ENCODE measurements at regions not wholly inside any gene's neighbourhood (a gene's known extent, or its start where the extent isn't known, plus 50 kb on each side); places are given as distances from the start of the nearest gene placed in this dataset.
"Not testable (repeated sequence)": the region's sequence is repeated elsewhere in the genome, so short reads cannot be mapped to it uniquely, and the experiment has no call there.

DNA sequence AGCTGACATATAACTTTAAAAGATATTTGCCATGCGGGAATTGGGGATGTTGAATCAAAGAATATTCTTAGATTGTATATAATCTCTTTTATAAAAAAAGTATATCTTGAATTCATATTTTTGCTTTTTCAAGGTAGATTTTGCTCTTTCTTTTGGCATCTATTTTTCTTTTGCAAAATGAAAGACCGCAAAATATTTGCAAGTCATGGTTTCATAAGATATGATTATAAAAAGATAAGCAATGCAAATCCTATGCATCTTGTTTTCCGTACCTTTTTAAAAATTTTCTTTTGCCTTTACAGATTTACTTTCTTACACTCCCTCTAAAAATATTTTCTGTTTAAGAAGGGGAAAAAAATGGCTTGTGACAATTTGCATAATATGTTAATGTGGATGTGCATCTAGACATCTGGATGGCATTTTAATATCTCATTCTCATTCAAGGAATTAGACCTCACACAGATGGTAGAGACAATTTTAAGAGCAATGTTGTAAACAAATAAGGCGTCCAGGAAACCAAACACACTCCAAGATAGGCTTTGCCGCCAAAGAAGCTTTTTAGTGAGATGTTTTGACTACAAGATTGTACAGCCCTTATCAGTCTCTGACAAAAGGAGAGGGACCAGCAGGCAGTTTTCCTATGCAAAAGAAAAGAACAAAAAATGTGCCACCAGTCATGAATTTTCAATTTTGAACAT lies 371.1 kb downstream of the CHL1 start:
- CTCF ChIA-PET, result no interaction called here
- H3K9me3 Mint-ChIP-seq, result peaks cover 71% of the 10 kb centered on the region
- no peak for TF ChIP-seq ZNF138 (CRISPR knock-in tag; conservative IDR thresholded peaks at IDR 0.05)
- no peak for TF ChIP-seq IRF2 (CRISPR knock-in tag; IDR thresholded peaks at IDR 0.05; ENCODE audit: borderline replicate concordance, low read depth)
- TF ChIP-seq GRHL2 (CRISPR knock-in tag; IDR thresholded peaks at IDR 0.05; ENCODE audit: insufficient replicate concordance, severe bottlenecking), result no peak
- TF ChIP-seq, protein P1, sequence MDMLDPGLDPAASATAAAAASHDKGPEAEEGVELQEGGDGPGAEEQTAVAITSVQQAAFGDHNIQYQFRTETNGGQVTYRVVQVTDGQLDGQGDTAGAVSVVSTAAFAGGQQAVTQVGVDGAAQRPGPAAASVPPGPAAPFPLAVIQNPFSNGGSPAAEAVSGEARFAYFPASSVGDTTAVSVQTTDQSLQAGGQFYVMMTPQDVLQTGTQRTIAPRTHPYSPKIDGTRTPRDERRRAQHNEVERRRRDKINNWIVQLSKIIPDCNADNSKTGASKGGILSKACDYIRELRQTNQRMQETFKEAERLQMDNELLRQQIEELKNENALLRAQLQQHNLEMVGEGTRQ (CRISPR knock-in tag; IDR thresholded peaks at IDR 0.05), result no peak
- TF ChIP-seq, protein P2, sequence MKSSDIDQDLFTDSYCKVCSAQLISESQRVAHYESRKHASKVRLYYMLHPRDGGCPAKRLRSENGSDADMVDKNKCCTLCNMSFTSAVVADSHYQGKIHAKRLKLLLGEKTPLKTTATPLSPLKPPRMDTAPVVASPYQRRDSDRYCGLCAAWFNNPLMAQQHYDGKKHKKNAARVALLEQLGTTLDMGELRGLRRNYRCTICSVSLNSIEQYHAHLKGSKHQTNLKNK (CRISPR knock-in tag; IDR thresholded peaks at IDR 0.05), result no peak
- TF ChIP-seq FOXP1 (CRISPR knock-in tag; IDR thresholded peaks at IDR 0.05; ENCODE audit: borderline replicate concordance), result no peak
- no peak for TF ChIP-seq HMGA2 (CRISPR knock-in tag; IDR thresholded peaks at IDR 0.05)
- TF ChIP-seq, protein P3, sequence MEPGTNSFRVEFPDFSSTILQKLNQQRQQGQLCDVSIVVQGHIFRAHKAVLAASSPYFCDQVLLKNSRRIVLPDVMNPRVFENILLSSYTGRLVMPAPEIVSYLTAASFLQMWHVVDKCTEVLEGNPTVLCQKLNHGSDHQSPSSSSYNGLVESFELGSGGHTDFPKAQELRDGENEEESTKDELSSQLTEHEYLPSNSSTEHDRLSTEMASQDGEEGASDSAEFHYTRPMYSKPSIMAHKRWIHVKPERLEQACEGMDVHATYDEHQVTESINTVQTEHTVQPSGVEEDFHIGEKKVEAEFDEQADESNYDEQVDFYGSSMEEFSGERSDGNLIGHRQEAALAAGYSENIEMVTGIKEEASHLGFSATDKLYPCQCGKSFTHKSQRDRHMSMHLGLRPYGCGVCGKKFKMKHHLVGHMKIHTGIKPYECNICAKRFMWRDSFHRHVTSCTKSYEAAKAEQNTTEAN (CRISPR knock-in tag; IDR thresholded peaks at IDR 0.05), result no peak
- no peak for TF ChIP-seq MYBL2 (CRISPR knock-in tag; IDR thresholded peaks at IDR 0.05)
- TF ChIP-seq PRRX2 (CRISPR knock-in tag; IDR thresholded peaks at IDR 0.05), result no peak
- POLR2A ChIA-PET, result no interaction called here
- DNase-seq (ENCODE audit: low spot score), result no peak
- H3K27ac Mint-ChIP-seq, result no peak overlapping the region
- no peak overlapping the region for H3K4me3 Mint-ChIP-seq
- no peaks in the 10 kb centered on the region for H3K4me1 Mint-ChIP-seq
- ATAC-seq, result no peak
- no peaks in the 10 kb centered on the region; the same call in 1 of the 2 replicates for H3K27me3 Mint-ChIP-seq (ENCODE audit: low read depth)
- H3K36me3 Mint-ChIP-seq, result peaks cover 59% of the 10 kb centered on the region

DNA sequence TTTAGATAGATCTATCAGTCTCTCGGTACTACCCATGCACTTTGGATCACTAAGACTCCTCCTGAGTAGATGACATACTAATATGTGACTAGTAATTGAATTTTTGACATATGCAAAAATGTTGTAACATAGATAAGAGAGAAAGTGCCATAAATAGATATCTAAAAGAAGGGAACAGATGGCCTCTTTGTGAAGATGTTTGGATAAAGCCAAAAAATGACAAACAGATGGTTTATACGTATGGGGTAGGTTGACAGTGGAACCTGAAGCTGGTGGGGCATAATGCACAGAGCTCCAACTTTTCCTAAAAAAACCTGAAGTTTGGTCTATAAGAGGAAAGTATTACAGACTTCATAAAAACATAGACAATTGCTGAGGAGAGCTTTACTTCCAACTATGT lies 383.0 kb downstream of the CHL1 start:
- H3K27me3 Mint-ChIP-seq (ENCODE audit: low read depth); ATAC-seq; CTCF ChIA-PET; H3K4me1 Mint-ChIP-seq; H3K27ac Mint-ChIP-seq; H3K4me3 Mint-ChIP-seq; DNase-seq (ENCODE audit: low spot score); POLR2A ChIA-PET: not testable (repeated sequence)
- Mint-ChIP-seq H3K9me3 (peaks cover 57% of the 10 kb centered on the region), H3K36me3 (peaks cover 45% of the 10 kb centered on the region)

DNA sequence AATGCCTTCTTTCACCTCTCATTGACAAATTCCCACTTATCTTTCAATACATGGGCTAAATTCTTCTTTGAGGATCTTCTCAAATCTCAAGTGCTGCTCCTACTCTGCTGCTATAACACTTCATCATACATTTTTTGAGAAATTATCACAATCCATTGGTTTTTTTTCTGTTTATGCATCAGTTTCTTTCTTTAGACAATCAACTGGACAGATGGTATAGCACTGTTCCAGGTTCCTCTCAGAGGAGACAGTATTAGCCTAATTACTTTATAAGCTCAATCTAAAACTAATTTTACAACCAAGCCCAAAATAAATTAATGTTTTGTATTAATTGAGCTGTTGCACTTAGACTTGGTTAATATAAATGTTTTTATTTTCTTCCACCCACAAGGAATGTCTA lies 392.5 kb downstream of the CHL1 start:
- H3K4me1 Mint-ChIP-seq; H3K27ac Mint-ChIP-seq; POLR2A ChIA-PET; H3K4me3 Mint-ChIP-seq; ATAC-seq; DNase-seq (ENCODE audit: low spot score); CTCF ChIA-PET; H3K27me3 Mint-ChIP-seq (ENCODE audit: low read depth): not testable (repeated sequence)
- Mint-ChIP-seq H3K36me3 (peaks cover 18% of the 10 kb centered on the region), H3K9me3 (peaks cover 37% of the 10 kb centered on the region)

DNA sequence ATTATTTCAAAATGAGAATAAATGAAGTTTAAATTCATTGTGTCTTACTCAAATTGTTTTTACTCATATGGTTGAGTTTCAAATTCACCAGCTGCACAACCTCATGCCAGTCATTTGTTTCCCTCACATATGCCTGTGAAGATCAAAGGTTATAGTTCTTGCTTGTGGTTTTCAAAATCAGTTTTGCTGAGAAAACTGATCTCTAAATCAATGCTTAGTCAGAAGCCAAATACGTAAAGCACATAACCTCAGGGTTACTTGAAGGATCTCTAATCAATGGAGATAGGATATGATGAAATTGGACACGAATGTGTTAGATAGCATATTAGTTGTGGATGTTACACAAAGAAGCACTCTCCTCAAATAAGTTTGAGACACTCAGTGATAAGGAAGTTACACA lies 400.7 kb downstream of the CHL1 start:
- ATAC-seq; DNase-seq (ENCODE audit: low spot score); H3K4me3 Mint-ChIP-seq; CTCF ChIA-PET; POLR2A ChIA-PET; H3K4me1 Mint-ChIP-seq; H3K27ac Mint-ChIP-seq; H3K27me3 Mint-ChIP-seq (ENCODE audit: low read depth): not testable (repeated sequence)
- peaks cover 59% of the 10 kb centered on the region for H3K9me3 Mint-ChIP-seq
- H3K36me3 Mint-ChIP-seq, result peaks cover 24% of the 10 kb centered on the region

DNA sequence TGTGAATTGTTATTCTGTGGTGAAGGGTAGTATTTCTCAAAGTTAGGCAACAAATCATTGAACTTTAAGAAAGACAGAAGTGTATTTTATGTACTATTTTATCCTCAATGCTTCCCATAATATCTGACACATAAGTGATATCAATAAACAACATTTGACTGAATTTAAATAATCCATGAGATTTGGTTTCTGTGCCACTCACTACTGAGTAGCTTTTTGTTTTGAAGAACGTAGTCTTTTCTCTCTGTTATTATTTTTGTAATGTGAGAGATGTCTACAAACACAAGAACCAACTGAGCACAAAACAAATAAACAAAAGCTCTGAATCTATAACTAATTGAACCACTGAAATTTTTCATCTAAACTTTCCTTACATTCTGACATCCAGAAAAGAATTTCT lies 401.2 kb downstream of the CHL1 start:
- DNase-seq (ENCODE audit: low spot score); H3K27ac Mint-ChIP-seq; ATAC-seq; POLR2A ChIA-PET; H3K4me1 Mint-ChIP-seq; H3K4me3 Mint-ChIP-seq; H3K27me3 Mint-ChIP-seq (ENCODE audit: low read depth); CTCF ChIA-PET: not testable (repeated sequence)
- Mint-ChIP-seq H3K9me3 (peaks cover 59% of the 10 kb centered on the region), H3K36me3 (peaks cover 24% of the 10 kb centered on the region)

DNA sequence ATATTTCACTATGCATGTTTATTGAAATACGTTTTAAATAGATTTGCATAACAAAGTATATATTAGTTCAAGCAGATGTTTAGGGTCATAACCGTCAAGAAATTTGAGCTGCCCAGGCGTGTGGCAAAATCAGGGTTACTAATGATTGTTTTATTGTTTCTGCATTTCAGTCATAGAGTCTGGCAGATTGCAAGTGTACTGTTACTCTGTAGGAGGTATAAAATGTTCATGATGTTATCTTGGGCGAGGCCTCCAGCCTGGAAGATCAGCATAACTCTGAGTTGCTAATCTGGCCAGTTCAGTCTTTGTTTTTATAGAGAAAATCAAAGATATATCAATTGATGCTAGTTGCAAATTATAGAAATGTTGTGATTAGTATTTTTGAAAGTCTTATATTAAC lies 410.9 kb downstream of the CHL1 start:
- ATAC-seq; H3K27ac Mint-ChIP-seq; H3K27me3 Mint-ChIP-seq (ENCODE audit: low read depth); H3K4me3 Mint-ChIP-seq; POLR2A ChIA-PET; CTCF ChIA-PET; H3K4me1 Mint-ChIP-seq; DNase-seq (ENCODE audit: low spot score): not testable (repeated sequence)
- peaks cover 31% of the 10 kb centered on the region for H3K9me3 Mint-ChIP-seq
- H3K36me3 Mint-ChIP-seq, result peaks cover 21% of the 10 kb centered on the region

Data from WTC11 (cell line).